Activated naive CD8-positive, alpha-beta T cell treated with anti-CD3 and anti-CD28 coated beads, Interleukin-2, amount 10 ng/mL, durations not matched to agents 7 days and 5 days (primary cell): ENCODE measurements at regions not wholly inside any gene's neighbourhood (a gene's known extent, or its start where the extent isn't known, plus 50 kb on each side); places are given as distances from the start of the nearest gene placed in this dataset.

ENCODE experiments used
- ATAC-seq: fragments of 150-1000 bp; cut with Tn5 transposase; one replicate; pipeline ENCODE4 v1.10.0; 2021; ENCODE audit warnings: low read depth, moderate library complexity
- POLR2A ChIA-PET: fragments of 350-600 bp; sonication (Branson Sonifier 250); formaldehyde crosslinking; loops from one replicate; lab custom pipeline; 2021; ENCODE audit warnings: antibody characterized with exemption; lab: Charles Lee
- DNase-seq: peaks from one replicate; pipeline ENCODE4 v3.0.0; 2021
- H3K27ac Mint-ChIP-seq: one replicate; pipeline ENCODE4 v1.8.0; 2022; ENCODE audit warnings: mild to moderate bottlenecking, mixed read lengths
- H3K27me3 Mint-ChIP-seq: one replicate; pipeline ENCODE4 v1.8.0; 2022; ENCODE audit warnings: mild to moderate bottlenecking, moderate library complexity, mixed read lengths
- H3K36me3 Mint-ChIP-seq: one replicate; pipeline ENCODE4 v1.8.0; 2021; ENCODE audit warnings: mild to moderate bottlenecking, mixed read lengths
- H3K4me1 Mint-ChIP-seq: one replicate; pipeline ENCODE4 v1.8.0; 2021; ENCODE audit warnings: mixed read lengths
- H3K4me3 Mint-ChIP-seq: one replicate; pipeline ENCODE4 v1.8.0; 2022; ENCODE audit warnings: mild to moderate bottlenecking, moderate library complexity, mixed read lengths
- H3K9me3 Mint-ChIP-seq: one replicate; pipeline ENCODE4 v1.8.0; 2021; ENCODE audit warnings: mixed read lengths

GRCh38 chr13:107202371-107203023 is 634.6 kb upstream of the ARGLU1 start:
- H3K4me1 Mint-ChIP-seq, result peaks cover 2% of the 10 kb centered on the region
- no peaks in the 10 kb centered on the region for H3K36me3 Mint-ChIP-seq
- no peaks in the 10 kb centered on the region for H3K27me3 Mint-ChIP-seq
- DNase-seq (no peak), ATAC-seq (no peak)
- POLR2A ChIA-PET, result no interaction called here
- no peak overlapping the region for H3K27ac Mint-ChIP-seq
- no peaks in the 10 kb centered on the region for H3K9me3 Mint-ChIP-seq
- no peak overlapping the region for H3K4me3 Mint-ChIP-seq

DNA sequence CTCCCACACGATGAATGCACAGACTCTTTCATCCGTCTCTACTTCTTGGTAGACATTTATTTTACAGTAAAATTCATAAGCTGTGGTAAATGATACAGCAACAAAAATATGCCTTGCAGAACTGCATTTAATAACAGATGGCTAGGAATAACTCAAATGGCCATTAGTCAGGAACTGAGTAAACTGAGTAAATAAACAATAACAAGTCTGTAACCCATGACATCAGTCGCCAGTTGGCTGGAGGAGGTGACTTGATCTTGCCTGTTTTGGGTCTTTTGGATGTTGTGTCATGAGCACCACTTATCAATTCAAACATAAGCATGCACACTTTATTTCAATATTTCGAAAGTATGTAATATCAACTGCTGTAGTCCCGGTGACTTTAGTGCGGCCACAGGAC is 632.6 kb upstream of the ARGLU1 start:
- DNase-seq, result no peak
- H3K9me3 Mint-ChIP-seq, result no peaks in the 10 kb centered on the region
- H3K4me1 Mint-ChIP-seq, result peaks cover 2% of the 10 kb centered on the region
- POLR2A ChIA-PET, result no interaction called here
- no peaks in the 10 kb centered on the region for H3K36me3 Mint-ChIP-seq
- no peak overlapping the region for H3K4me3 Mint-ChIP-seq
- no peaks in the 10 kb centered on the region for H3K27me3 Mint-ChIP-seq
- no peak for ATAC-seq
- H3K27ac Mint-ChIP-seq, result no peak overlapping the region

- Mint-ChIP-seq H3K4me3 (no peak overlapping the region), H3K27ac (no peak overlapping the region), H3K9me3 (no peaks in the 10 kb centered on the region), H3K4me1 (no peaks in the 10 kb centered on the region), H3K27me3 (no peaks in the 10 kb centered on the region), H3K36me3 (no peaks in the 10 kb centered on the region)
- DNase-seq (no peak), ATAC-seq (no peak)
- POLR2A ChIA-PET, result no interaction called here
Measured at GRCh38 chr13:107192289-107192688, 624.4 kb upstream of the ARGLU1 start.

GRCh38 chr13:107190065-107190464 is 622.1 kb upstream of the ARGLU1 start:
- POLR2A ChIA-PET, result no interaction called here
- DNase-seq, result no peak
- Mint-ChIP-seq H3K9me3 (no peaks in the 10 kb centered on the region), H3K27me3 (no peaks in the 10 kb centered on the region), H3K4me3 (no peak overlapping the region), H3K4me1 (no peaks in the 10 kb centered on the region), H3K27ac (no peak overlapping the region), H3K36me3 (no peaks in the 10 kb centered on the region)
- no peak for ATAC-seq

DNA sequence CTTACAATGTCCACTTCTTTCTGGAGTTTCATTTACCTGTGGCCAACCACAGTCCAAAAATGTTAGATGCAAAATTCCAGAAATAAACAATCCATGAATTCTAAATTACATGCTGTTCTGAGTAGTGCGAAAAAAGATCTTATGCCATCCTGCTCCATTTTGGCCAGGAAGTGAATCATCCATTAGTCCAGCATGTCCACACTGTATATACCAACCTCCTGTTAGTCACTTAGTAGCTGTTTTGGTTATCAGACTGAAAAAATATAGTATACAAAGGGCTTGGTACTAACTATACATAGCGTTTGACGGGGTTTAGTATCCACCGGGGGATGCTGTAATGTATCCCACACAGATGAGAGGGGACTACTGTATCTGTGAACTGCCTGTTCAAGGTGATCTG is 618.0 kb upstream of the ARGLU1 start:
- no peaks in the 10 kb centered on the region for H3K36me3 Mint-ChIP-seq
- no peak overlapping the region for H3K4me3 Mint-ChIP-seq
- H3K27me3 Mint-ChIP-seq, result no peaks in the 10 kb centered on the region
- H3K4me1 Mint-ChIP-seq, result no peaks in the 10 kb centered on the region
- ATAC-seq (no peak), DNase-seq (no peak)
- POLR2A ChIA-PET, result no interaction called here
- H3K9me3 Mint-ChIP-seq, result peaks cover 3% of the 10 kb centered on the region
- no peak overlapping the region for H3K27ac Mint-ChIP-seq

DNA sequence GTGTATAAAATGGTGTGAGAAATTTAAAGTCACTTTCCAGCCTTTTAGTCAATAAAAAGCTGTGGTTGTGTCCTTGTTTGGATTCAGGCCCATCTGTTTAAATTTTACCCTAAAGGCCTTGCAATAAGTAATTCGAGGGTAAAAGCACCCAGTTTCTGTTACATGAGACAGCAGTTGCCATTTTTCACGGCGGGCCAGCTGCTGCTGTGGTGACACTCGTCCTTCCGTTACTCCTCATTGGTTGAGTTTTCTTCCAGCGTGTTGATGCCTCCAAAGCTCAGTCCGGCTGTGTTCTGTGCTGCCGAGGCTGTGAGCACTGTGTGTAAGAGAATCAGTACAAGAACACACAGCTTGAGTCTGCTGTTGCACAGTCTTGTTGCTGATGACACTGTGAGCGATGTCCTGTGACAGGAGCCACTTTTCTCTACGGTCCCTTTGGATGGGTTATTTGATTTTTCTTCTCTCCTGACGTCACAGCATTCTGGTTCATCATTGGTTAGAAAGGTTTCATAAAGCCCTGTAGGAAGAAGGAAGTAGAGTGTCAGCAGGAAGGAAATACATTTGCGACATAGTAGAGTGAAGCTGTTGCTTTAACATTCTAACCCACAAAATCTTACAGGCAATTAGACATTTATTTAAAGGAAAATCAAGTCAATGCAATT is 602.5 kb upstream of the ARGLU1 start:
- POLR2A ChIA-PET, result no interaction called here
- Mint-ChIP-seq H3K27ac (no peak overlapping the region), H3K9me3 (peaks cover 4% of the 10 kb centered on the region)

DNA sequence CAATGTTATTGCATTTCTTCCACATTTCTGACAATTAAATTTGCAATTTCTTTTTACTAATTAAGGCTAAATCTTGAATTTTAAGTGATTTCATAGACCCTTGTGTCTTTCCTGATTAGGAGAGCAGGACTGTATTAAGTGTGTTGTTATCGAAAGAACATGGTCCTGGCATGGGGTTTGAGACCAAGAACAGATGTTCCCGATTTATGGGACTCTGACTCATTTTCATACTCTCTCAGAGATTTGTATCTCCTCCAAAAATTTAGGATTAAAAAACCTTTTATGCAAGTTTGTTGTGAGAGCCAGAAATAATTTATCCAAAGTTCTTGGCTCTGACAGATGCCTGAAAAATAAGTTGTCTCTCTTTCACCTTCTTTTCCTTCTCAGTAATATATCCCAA is 589.3 kb upstream of the ARGLU1 start:
- POLR2A ChIA-PET, result no interaction called here
- peaks cover 2% of the 10 kb centered on the region for H3K9me3 Mint-ChIP-seq
- H3K36me3 Mint-ChIP-seq, result no peaks in the 10 kb centered on the region
- no peak for ATAC-seq
- DNase-seq, result no peak
- H3K4me3 Mint-ChIP-seq, result no peak overlapping the region
- no peak overlapping the region for H3K27ac Mint-ChIP-seq
- H3K4me1 Mint-ChIP-seq, result no peaks in the 10 kb centered on the region
- no peaks in the 10 kb centered on the region for H3K27me3 Mint-ChIP-seq

More for the DNA sequence above, 602.5 kb upstream of the ARGLU1 start:
- ATAC-seq, result no peak
- H3K4me1 Mint-ChIP-seq, result no peaks in the 10 kb centered on the region
- DNase-seq, result no peak
- no peaks in the 10 kb centered on the region for H3K36me3 Mint-ChIP-seq
- H3K27me3 Mint-ChIP-seq, result no peaks in the 10 kb centered on the region
- H3K4me3 Mint-ChIP-seq, result no peak overlapping the region

- Mint-ChIP-seq H3K27ac (no peak overlapping the region), H3K4me1 (no peaks in the 10 kb centered on the region), H3K9me3 (no peaks in the 10 kb centered on the region), H3K27me3 (no peaks in the 10 kb centered on the region), H3K4me3 (no peak overlapping the region), H3K36me3 (no peaks in the 10 kb centered on the region)
- ATAC-seq (no peak), DNase-seq (no peak)
- POLR2A ChIA-PET, result no interaction called here
Measured at GRCh38 chr13:107144432-107144831, 576.5 kb upstream of the ARGLU1 start.

- no peak for DNase-seq
- Mint-ChIP-seq H3K27ac (no peak overlapping the region), H3K36me3 (no peaks in the 10 kb centered on the region), H3K9me3 (no peaks in the 10 kb centered on the region), H3K4me1 (no peaks in the 10 kb centered on the region), H3K27me3 (no peaks in the 10 kb centered on the region), H3K4me3 (no peak overlapping the region)
- no peak for ATAC-seq
- POLR2A ChIA-PET, result no interaction called here
Measured at GRCh38 chr13:107141767-107142166, 573.8 kb upstream of the ARGLU1 start.

- Mint-ChIP-seq H3K27ac (no peak overlapping the region), H3K4me3 (no peak overlapping the region), H3K36me3 (no peaks in the 10 kb centered on the region), H3K4me1 (no peaks in the 10 kb centered on the region), H3K9me3 (no peaks in the 10 kb centered on the region), H3K27me3 (no peaks in the 10 kb centered on the region)
- DNase-seq (no peak), ATAC-seq (no peak)
- POLR2A ChIA-PET, result no interaction called here
Measured at GRCh38 chr13:107139006-107139405, 571.1 kb upstream of the ARGLU1 start.

GRCh38 chr13:107138486-107138885 is 570.5 kb upstream of the ARGLU1 start:
- no peak overlapping the region for H3K4me3 Mint-ChIP-seq
- POLR2A ChIA-PET, result no interaction called here
- no peaks in the 10 kb centered on the region for H3K27me3 Mint-ChIP-seq
- no peaks in the 10 kb centered on the region for H3K9me3 Mint-ChIP-seq
- no peak for DNase-seq
- ATAC-seq, result no peak
- H3K4me1 Mint-ChIP-seq, result no peaks in the 10 kb centered on the region
- no peak overlapping the region for H3K27ac Mint-ChIP-seq
- no peaks in the 10 kb centered on the region for H3K36me3 Mint-ChIP-seq

DNA sequence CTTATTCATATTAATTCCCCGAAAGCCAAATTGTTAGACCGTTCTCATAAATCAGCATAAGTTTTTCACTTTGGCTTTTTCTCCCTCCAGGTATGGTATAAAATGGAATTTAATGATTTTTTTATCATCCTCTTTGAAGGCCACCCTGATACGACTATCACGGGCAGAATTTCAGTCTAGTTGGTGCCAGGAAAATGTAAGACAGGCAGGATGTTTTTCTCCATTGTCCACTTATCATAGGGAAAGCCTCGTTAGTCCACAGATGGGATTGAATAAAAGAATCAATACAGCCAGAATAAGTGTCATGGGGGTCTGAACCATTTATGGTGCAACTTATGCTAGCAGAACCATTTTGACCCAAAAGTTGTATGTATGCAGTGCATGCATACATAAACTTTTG is 566.0 kb upstream of the ARGLU1 start:
- DNase-seq (no peak), ATAC-seq (no peak)
- H3K36me3 Mint-ChIP-seq, result no peaks in the 10 kb centered on the region
- no peak overlapping the region for H3K27ac Mint-ChIP-seq
- no peaks in the 10 kb centered on the region for H3K27me3 Mint-ChIP-seq
- peaks cover 2% of the 10 kb centered on the region for H3K9me3 Mint-ChIP-seq
- POLR2A ChIA-PET, result no interaction called here
- no peaks in the 10 kb centered on the region for H3K4me1 Mint-ChIP-seq
- H3K4me3 Mint-ChIP-seq, result no peak overlapping the region

DNA sequence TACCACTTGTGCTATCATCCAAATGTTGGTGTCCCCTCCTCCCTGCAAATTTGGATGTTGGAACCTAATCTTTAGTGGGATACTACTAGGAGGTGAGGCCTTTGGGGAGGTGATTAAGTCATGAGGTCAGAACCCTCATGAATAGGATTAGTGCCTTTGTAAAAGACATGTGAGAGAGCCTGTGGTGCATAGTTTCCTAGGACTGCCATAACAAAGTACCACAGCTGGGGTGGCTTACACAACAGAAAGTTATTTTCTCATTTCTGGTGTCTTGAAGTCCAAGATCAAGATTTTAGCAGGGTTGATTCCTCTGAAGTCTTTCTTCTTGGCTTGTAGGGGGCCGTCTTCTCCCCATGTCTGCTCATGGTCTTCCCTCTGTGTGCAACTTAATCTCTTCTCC is 562.6 kb upstream of the ARGLU1 start:
- POLR2A ChIA-PET, result no interaction called here
- no peak for DNase-seq
- Mint-ChIP-seq H3K4me1 (no peaks in the 10 kb centered on the region), H3K27ac (no peak overlapping the region), H3K4me3 (no peak overlapping the region), H3K36me3 (no peaks in the 10 kb centered on the region), H3K9me3 (peaks cover 4% of the 10 kb centered on the region), H3K27me3 (no peaks in the 10 kb centered on the region)
- no peak for ATAC-seq

- POLR2A ChIA-PET, result no interaction called here
- Mint-ChIP-seq H3K4me1 (no peaks in the 10 kb centered on the region), H3K27me3 (no peaks in the 10 kb centered on the region), H3K9me3 (peaks cover 2% of the 10 kb centered on the region), H3K27ac (no peak overlapping the region), H3K36me3 (no peaks in the 10 kb centered on the region), H3K4me3 (no peak overlapping the region)
- DNase-seq (no peak), ATAC-seq (no peak)
Measured at GRCh38 chr13:107124730-107125129, 556.8 kb upstream of the ARGLU1 start.
